GM21825 (cell line): ENCODE measurements at regions not wholly inside any gene's neighbourhood (a gene's known extent, or its start where the extent isn't known, plus 50 kb on each side); places are given as distances from the start of the nearest gene placed in this dataset.

Source experiments
- ATAC-seq: cut with Tn5 transposase; IDR thresholded peaks from one replicate; pipeline ENCODE4 v1.9.1; 2021; ENCODE audit warnings: mild to moderate bottlenecking, moderate library complexity; ENCODE audit not compliant: unreplicated experiment

DNA sequence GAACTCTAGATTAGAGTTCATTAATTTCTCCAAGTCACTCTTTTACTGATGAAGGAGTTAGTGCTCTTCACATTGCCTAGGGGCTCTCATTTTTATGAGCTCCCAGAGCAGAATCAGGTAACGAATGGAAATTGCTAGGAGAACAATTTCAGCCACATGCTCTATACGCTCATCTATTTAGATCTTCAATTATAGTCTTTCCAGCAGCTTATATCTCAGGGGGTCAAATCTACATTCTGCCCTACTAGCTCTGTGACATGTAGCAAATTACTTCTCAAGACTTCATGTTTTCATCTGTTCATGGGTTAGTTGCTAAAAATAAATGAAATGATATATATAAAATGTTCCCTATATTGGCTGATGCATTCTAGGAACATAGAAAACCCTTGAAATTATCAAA, 183.6 kb downstream of the PLPP3 start:
- no peak for ATAC-seq

DNA sequence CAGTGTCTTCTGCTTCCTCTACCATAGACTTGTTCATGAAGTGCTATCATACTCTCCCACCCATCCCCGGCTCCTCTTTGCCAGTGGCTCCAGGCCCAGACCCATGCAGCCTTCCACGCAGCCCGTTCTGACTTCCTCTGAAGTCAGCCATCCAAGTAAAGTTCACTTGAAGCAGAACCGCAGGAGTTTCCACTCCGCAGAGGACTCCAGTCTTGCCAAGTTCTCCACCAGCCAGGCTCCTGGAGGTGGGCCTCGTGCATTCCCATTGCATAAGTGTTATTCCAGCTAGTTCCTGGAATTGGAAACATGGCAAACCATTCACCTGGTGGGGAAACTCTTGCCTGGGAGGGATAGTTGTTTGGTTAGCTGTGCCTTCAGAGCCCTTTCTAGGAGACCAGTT, 185.1 kb downstream of the PLPP3 start:
- no peak for ATAC-seq

DNA sequence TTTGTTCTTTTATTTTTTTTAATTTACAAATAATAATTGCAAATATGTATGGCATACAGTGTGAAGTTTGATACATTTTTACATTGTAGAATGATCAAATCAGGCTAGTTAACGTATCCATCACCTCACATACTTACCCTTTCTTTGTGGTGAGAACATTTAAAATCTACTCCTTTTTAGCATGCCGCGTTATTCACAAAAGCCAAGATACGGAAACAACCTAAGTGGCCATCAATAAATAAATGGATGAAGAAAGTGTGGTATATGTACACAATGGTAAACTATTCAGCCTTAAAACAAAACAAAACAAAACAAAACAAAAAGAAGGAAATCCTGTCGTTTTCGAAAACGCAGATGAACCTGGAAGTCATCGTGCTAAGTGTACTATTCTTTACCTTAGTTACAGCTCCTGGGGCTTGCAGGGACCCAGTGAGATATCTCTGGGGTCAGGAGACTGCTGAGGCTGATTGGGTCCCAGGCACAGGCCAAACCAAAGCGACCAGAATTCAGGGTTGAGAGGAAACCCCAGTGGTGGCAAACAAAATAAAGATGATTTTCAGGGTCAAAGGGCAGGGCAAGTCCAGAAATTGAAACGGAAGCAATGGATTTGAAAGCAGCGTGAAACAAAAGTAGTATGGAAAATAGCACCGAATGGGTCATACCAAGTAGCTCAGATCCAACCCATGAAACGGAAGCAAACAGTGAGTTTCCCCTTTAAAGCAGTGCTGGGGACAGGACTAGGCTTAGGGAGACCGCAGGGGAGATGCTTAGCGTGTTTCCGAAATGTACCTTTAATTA, 188.2 kb downstream of the PLPP3 start:
- ATAC-seq = no peak

DNA sequence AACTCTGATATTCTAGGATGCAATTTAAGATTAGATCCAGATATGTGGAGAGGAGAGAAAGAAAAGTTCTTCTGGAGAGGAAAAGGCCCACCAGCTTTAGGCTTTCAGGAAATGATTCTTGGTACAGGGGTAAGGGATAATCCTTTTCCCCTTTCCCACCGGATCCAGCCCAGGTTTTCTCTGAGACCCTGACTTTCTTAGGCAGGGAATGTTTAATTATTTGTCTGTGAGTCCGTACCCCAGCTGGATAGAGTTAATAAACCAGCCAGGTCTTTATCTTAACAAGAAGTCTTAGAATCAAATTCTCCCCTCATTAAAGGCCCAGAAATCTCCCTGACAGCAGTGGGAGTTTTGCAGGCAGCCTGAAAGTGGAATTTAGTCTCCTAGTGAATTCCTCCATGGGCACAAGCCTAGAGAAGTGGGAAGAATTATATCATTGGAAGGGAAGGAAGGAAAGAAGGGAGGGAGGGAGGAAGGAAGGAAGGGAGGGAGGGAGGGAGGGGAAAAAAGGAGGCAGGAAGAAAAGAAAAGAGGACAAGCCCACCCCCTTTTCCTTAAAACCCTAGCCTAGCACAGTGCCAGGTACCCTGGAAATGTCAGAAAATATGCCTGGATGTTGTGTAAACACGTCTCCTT, 189.0 kb downstream of the PLPP3 start:
- ATAC-seq = no peak

DNA sequence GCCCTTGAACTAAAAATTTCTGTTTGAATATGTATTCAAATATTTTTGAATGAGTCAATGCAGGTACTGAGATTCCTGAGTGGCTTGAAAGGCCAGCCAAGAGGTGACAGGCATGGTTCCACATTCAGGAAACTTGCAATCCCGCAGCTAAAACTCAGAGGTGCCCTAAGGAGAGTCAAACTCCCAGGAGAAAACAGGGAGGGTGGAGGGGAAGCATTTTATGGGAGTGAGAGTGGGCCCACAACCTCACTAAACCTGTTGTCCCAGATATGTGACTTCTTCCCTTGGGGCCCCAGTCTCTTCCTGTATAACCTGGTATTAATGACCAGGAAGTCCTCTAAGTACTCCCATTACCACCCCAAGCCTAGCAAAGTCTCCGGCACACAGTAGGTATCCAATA, 189.6 kb downstream of the PLPP3 start:
- no peak for ATAC-seq

DNA sequence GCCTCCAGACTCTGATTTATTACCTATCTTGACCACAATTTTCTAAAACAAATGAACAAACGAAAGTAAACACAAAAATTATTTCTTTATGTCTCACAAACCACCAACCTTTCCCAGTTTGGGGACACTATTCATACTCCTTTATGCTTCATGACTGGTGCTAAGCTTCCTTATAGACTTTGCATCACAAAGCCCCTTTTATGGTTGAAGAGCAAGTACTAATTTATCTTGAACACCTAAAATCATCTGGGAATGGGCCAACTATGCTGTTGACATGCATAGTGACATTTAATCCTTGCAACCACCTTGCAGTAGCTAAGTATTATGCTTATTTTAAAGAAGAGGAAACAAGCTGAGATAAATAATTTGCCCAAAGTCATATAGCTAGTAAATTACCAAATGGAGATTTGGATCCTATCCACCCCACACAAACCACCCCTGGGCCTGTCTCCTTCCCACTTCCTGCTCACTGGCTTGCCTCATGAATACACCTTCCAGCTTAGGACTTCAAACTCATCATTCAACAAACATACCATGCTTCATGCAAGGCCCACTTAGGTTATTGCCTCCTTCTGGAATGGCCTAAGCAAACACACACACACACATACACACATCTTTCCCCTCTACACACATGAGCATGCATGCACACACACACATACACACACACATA, 192.2 kb downstream of the PLPP3 start:
- ATAC-seq = no peak

DNA sequence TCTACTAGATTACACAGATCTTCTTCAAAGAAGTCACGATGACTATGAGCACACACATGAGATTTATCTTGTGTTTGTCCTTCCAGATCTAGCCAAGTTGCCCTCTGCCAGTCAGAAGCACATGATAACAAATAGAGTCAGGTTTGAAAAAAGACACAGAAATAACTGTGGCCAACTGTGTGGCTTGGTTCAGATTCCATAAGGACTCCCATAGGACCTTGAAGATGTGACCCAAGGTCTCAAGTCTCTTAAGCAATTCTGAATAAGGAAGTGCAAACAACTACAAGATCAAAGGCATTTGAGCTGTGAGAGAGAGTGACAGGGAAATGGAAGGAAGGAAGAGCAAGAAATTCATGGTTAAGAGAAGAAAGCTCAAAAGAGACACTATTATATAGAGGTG, 194.0 kb downstream of the PLPP3 start:
- no peak for ATAC-seq

DNA sequence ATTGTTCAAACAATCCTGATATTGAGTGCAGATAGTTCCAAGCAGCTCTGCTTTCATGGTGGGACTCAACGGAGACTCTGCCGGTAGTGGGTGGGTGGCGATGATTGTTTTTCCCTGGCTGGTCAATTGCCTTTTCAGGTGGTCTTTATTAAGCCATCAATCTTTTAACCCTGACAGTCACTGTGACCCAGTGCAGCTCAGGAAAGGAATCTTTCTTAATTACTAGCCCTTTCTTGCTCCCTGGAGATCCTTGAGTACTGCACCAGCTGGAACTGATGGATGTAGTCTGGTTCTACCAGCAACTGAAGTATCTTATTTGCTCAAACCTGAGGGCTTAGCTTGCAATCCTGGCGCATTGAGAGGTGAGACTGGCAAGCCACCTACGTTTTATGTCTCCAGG, 196.4 kb downstream of the PLPP3 start:
- no peak for ATAC-seq

DNA sequence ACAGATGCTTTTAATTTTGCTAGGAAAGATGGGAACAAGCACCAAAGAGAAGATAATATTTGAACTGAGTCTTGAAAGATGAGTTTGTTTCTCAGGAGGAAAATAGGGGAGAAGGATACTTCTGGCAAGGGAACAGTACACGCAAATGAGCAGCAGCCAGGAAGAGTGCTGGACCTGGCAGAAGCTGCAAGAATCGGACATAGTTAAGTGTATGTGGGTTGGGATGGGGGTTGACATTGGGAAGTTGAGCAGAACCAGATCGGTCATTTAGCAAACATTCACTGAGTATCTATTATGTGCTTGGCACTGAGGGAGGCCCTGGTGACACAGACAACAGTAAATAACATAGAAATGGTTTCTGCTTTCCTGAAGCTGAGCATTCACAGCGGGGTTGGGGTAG, 198.8 kb downstream of the PLPP3 start:
- ATAC-seq = no peak

DNA sequence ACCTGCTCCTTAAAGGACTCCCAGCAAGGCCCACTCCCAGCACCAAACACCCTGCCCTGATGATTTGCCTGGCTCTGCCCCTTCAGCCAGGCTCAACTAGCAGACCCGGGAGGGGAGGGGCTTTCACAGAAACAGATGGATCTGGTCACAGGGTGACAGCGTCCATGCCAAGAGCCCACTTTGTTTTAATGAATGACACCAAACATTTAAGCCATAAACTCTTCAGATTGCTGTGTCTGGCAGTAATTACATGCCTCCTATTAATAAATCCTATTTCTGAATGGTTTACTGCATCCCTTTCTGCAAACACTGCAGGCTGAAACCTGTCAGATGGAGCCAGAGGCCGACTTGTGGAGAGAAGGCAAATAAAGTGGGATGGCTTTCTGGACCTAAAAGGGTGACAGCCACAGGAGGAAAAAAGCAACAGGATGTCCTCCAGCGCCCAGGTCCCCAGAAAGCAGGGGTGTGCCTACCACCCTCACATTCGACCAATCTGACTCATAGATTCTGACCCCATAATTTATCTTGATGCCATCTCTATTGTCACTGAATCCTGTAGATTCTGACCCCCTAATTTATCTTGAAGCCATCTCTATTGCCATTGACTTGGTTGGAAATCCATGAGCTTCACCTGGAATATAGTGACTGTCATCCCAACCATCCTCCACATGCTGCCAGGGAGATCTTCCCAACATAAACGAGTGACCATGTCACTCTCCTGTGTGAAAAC, 200.9 kb downstream of the PLPP3 start:
- ATAC-seq = no peak

DNA sequence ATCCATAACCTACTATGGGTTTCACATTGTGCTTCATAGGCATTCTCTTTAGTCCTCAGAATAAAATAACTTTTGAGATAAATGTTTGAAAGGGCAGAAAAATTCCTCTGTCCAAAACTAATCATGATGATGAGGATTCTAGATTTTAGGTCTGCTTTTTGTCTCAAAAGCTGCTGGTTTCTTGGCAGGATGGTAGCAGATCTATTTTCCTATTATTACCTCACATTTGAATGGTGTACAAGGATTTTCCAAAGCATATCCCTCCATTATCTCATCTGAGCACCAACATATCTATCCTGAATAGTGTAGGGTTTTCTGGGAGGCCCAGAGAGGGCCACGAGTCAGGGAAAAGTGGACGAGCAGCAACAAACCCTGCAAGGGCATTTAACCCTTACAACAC, 201.9 kb downstream of the PLPP3 start:
- ATAC-seq = no peak

DNA sequence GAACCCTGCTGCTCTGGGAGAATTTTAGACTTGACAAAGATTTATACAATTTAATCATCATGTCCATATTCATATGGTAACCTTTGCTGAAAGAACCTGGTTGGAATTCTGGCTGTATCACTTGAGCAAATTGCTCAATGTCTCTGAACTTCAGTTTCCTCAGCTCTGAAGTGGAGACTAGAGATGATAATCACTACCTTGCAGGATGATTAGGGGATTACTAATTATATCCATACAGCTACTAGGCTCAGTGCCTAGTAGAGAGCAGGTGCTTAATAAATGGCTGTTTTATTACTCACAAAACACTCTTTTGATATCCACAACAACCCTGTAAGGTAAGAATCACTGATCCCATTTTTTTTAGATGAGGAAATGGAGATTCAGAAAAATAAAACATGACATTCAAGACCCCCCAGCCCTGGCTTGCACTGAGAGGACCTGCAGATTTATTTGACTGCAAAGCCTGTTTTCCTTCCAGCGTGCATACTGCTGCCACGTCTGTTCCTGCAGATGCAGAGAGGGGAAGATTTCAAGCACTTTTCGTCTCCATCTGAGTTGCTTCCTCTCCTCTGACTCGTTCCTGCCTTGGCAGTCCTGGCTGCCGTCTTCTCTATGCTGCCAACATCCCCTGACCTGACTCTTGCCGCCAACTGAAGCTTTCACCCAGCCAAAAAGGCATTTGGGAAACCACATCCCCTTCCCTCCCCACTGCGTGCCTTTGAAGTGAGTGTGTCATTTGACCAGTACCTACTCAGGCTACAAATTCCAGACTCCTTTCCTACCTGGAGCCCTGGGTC, 203.0 kb downstream of the PLPP3 start:
- ATAC-seq = no peak

DNA sequence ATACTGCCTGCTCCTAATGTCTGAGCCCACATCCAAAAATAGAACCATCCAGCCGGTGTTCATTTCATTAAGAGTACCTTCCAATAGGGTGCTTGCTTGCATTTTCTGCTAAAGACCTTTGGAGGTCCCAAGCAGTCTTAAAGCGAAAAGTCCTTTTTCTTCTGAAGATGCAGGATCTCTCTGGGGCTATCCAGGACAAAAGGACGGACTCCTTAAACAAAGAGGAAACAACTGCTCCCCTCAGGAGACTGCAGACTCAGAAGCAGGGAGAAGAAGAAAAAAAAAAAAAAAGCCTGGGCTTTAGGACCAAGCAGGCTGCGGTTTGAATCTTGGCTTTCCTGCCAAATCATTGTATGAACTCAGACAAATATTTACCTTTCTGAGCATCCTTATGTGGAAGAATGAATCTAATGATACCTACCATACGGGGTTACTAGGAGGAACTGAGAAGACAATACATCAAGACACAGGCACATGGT, 204.0 kb downstream of the PLPP3 start:
- no peak for ATAC-seq

DNA sequence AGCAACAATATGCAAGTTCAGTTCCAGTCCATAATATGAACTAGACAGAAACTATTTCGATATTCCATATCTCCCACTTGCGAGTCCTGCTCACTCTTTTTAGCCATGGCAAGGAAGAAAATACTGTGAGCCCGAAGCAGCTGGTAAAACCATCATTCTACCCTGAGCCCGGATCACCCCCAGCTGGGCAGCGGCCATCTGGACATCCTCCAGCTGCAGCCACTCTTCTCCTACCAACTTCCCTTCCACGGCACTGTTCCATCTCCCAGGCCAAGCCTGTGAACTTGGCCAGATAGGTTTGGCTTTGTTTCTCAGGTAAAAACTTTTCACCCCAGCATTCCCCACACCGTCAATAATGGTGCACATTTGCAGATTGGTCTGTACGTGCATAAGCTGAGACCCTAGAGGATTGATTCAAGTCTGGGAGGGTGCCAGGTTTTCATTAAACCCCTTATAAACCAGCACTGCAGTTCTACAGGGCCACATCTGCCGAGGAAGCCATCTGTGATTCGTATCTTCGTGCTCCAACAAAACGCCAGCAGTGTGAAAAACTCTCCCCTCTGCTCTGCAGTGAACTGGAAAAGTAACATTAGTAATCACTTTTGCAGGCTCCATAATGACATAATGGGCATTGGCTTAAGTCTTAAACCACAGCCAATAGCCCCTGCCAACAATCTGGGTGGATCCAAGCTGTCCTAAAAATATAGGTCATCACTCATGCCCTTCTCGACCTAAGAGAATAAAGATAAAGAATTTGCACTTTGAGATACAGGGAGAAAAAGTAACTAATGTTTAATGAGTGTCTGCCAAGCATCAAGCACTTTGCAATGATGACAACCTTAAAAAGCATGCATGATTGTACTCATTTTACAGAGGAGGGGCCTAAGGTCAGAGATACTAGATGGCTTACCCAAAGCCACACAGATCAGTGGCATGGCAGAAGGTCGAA, 205.1 kb downstream of the PLPP3 start:
- ATAC-seq = no peak

DNA sequence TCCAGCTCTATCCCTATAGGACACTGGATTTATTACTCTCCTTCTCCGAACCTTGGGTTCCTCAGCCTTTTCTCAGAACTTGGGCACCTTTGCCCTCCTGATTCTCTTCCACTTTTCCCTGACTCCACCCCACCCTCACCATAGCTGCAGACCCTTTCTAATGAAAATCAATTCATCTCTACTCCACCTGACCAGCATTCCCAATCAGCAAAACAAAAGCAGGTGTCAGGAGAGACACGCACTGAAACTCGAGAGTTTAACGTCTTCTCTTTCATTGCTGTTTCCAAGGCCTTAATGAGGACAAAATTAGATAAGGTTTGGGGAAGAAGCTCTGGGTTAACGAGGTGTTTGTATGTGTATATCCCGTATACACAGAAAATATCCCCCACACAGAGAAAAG, 208.8 kb downstream of the PLPP3 start:
- no peak for ATAC-seq

DNA sequence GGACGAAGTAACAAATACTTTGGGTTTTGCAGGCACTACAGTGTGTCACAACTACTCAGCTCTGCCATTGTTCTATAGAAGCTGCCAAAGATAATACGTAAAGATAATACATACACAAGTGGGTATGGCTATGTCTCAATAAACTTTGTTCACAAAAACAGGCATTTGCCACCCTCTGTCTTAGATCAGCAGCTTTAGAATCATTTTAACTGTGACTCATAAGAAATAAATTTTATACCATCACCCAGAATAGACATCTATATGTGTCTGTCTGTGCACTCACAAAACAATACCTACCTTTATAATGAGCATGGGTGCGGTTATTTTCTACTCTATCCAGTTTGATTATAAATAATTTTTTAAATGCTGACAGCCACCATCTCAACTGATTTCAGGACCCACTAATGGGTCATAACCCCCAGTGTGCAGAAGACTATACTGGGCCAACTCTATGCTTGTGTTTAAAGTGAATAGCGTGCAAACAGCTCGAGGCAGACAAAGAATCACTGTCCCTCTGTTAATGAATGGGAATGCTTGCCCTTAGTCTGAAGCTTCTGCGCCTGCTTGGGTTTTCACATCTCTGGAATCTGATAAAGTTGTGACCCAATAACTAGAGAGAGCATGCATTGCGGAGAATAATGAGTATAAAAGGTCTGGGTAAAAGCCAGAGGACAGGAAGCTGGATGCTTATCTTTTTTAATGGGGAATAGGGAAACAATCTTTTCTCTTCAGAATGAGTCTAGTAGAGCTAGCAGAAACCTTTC, 216.2 kb downstream of the PLPP3 start:
- no peak for ATAC-seq

DNA sequence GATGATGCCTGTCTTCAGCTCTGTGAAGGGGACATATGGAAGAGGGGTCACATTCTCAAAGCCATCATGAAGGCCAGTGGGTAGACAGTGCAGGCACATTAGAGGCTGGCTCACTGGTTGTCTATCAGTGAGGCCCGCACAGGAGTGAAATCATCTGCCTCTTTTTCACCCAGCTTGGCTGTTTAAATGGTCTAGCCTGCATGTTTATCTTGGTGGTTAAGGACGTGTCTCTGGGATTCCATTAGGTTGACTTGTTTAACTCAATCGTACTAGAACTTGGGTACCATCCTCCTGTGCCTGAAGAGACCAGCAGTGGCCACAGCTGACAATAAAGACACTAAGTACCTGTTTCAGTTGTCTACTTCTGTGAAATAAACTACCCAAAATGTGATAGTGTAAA, 219.3 kb downstream of the PLPP3 start:
- no peak for ATAC-seq

DNA sequence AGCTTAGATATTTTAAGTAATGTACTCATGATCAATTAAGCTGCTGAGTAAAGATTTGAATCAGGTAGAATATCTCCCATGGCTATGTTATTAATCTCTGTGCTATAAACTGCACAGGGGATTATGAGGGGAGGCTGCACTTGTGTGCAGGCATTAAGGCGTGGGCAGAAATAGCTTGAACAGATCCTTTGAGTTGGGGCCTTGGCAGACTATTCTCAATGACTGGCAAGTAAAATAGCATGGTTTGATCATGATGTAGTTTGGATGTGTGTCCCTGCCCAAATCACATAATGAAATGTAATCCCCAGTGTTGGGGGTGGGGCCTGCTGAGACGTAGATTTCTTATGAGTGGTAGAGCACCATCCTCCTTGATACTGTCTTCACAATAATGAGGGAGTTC, 220.3 kb downstream of the PLPP3 start:
- no peak for ATAC-seq
